Choroid plexus epithelial cell (primary cell): ENCODE measurements at regions not wholly inside any gene's neighbourhood (a gene's known extent, or its start where the extent isn't known, plus 50 kb on each side); places are given as distances from the start of the nearest gene placed in this dataset.

Experiments used
- DNase-seq: peaks from one replicate; pipeline ENCODE4 v3.0.0-alpha.2; 2010; ENCODE audit warnings: low read depth
- H3K4me3 ChIP-seq: 2 replicates; pipeline ENCODE4 v1.5.1; 2011; ENCODE audit warnings: low read depth, mild to moderate bottlenecking, control low read depth, low read length, moderate library complexity
- TF ChIP-seq, protein P1 (sequence below): conservative IDR thresholded peaks from 2 replicates; pipeline ENCODE4 v1.5.1; 2011; ENCODE audit warnings: low read depth, mild to moderate bottlenecking, control low read depth, inconsistent platforms, low read length, moderate library complexity

DNA sequence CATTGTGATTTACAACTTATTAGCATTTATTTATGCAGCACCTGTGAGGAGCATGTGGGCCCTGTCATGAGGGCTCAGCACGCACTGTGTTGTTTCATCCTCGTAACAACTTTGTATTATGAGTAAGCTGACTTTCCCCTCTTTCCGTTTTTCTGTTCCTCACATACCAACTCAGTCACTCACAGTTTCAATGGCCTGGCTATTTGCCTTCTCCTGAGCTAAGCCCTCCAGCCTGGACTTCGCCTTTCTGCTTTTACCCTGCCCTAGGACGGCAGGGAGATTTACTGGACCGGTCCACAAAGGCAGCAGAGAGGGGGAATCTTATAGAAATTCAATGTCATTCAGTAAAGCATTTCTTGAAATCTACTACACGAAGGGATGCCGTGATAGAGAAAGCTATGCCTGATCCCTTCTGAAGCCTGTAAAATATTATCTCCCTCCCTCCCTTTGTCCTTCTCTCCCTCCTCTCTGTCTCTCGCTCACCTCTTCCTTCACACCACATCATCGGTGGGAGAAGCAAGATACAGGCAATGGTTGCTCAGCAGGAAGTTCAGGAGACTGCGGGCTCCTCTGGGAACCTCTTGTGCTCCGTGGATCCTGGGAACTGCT, 219.2 kb upstream of the TBX3 start:
- TF ChIP-seq, protein P1, sequence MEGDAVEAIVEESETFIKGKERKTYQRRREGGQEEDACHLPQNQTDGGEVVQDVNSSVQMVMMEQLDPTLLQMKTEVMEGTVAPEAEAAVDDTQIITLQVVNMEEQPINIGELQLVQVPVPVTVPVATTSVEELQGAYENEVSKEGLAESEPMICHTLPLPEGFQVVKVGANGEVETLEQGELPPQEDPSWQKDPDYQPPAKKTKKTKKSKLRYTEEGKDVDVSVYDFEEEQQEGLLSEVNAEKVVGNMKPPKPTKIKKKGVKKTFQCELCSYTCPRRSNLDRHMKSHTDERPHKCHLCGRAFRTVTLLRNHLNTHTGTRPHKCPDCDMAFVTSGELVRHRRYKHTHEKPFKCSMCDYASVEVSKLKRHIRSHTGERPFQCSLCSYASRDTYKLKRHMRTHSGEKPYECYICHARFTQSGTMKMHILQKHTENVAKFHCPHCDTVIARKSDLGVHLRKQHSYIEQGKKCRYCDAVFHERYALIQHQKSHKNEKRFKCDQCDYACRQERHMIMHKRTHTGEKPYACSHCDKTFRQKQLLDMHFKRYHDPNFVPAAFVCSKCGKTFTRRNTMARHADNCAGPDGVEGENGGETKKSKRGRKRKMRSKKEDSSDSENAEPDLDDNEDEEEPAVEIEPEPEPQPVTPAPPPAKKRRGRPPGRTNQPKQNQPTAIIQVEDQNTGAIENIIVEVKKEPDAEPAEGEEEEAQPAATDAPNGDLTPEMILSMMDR, result no peak
- peak; percentile 68 for DNase-seq
- H3K4me3 ChIP-seq, result peak overlapping the region; percentile 28

- TF ChIP-seq, protein P1, result no peak
- no peak overlapping the region for H3K4me3 ChIP-seq
- no peak for DNase-seq
These were observed 218.7 kb upstream of the TBX3 start for GRCh38 chr12:114902665-114903064.

- TF ChIP-seq, protein P1, result no peak
- no peak overlapping the region for H3K4me3 ChIP-seq
- no peak for DNase-seq
These were observed 217.3 kb upstream of the TBX3 start for GRCh38 chr12:114901316-114901715.

GRCh38 chr12:114898159-114898558, 214.2 kb upstream of the TBX3 start:
- TF ChIP-seq, protein P1, result no peak
- H3K4me3 ChIP-seq, result no peak overlapping the region
- no peak for DNase-seq

- H3K4me3 ChIP-seq, result no peak overlapping the region
- TF ChIP-seq, protein P1, result no peak
- DNase-seq, result peak; percentile 13
These were observed 211.9 kb upstream of the TBX3 start for GRCh38 chr12:114895827-114896226.

DNA sequence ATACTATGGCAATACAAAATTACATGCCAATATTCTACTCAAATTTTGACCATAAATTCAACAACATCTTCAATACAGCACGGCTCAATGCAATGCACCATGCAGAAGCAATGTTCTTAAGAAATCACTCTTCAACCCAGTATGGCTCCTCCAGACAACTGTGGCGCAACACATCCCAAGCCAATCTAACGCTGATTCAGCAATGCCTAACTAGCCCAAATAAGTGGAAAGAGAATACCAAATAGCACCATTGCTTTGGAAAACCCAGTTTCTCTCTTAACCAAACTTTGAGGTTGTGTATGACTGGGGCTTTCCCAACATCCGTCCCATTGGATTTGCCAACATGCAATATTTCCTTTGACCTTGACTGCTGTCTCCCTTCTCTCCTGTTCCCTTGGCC, 211.1 kb upstream of the TBX3 start:
- TF ChIP-seq, protein P1, result no peak
- no peak for DNase-seq
- no peak overlapping the region for H3K4me3 ChIP-seq

GRCh38 chr12:114894076-114894475, 210.1 kb upstream of the TBX3 start:
- DNase-seq, result no peak
- no peak overlapping the region for H3K4me3 ChIP-seq
- TF ChIP-seq, protein P1, result no peak
